LNCaP clone FGC (cell line): ENCODE measurements at regions not wholly inside any gene's neighbourhood (a gene's known extent, or its start where the extent isn't known, plus 50 kb on each side); places are given as distances from the start of the nearest gene placed in this dataset.

Source experiments
- DNase-seq: peaks from one replicate; pipeline ENCODE4 v3.0.0-alpha.2; 2011; ENCODE audit warnings: low read depth
- H3K4me3 ChIP-seq: 2 replicates; pipeline ENCODE4 v1.5.1; 2011; ENCODE audit warnings: mild to moderate bottlenecking, low read depth, low read length, control low read depth
- CTCF ChIP-seq: IDR thresholded peaks from 2 replicates; pipeline ENCODE4 v1.5.1; 2012; ENCODE audit warnings: mild to moderate bottlenecking; ENCODE audit not compliant: control insufficient read depth, insufficient read depth; ENCODE audit errors: extremely low read depth

GRCh38 chr10:6338361-6338760 is 135.6 kb downstream of the PFKFB3 start:
- no peak overlapping the region for H3K4me3 ChIP-seq
- TF ChIP-seq CTCF: no peak

GRCh38 chr10:6339891-6340290 is 137.2 kb downstream of the PFKFB3 start:
- TF ChIP-seq CTCF: no peak
- DNase-seq: no peak
- H3K4me3 ChIP-seq: no peak overlapping the region

More at GRCh38 chr10:6338361-6338760, 135.6 kb downstream of the PFKFB3 start:
- no peak for DNase-seq

DNA sequence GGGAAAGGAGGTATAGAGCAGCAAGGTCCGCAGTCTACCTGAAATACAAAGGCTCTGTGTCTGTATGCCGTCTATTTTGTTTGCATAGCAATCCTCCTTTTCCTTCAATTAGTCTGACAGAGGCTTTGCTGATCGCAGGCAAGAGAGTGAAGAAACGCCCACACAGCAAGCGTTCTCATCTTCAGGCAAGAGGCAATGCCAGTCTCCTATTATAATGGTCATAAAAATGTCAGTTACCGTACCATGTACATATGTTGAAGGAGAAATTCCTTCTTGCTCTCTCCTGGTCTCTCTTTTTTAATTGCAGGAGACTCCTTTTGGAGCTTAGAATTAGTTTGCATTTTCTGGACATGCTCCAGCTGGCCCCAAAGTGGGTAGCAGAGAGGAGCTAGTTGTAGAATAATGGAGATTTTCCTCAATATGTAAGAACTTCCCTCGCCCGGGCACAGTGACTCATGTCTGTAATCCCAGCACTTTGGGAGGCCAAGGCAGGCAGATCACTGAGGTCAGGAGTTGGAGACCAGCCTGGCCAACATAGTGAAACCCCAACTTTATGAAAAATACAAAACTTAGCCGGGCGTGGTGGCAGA is 139.5 kb downstream of the PFKFB3 start:
- H3K4me3 ChIP-seq: no peak overlapping the region
- no peak for DNase-seq
- TF ChIP-seq CTCF: no peak

DNA sequence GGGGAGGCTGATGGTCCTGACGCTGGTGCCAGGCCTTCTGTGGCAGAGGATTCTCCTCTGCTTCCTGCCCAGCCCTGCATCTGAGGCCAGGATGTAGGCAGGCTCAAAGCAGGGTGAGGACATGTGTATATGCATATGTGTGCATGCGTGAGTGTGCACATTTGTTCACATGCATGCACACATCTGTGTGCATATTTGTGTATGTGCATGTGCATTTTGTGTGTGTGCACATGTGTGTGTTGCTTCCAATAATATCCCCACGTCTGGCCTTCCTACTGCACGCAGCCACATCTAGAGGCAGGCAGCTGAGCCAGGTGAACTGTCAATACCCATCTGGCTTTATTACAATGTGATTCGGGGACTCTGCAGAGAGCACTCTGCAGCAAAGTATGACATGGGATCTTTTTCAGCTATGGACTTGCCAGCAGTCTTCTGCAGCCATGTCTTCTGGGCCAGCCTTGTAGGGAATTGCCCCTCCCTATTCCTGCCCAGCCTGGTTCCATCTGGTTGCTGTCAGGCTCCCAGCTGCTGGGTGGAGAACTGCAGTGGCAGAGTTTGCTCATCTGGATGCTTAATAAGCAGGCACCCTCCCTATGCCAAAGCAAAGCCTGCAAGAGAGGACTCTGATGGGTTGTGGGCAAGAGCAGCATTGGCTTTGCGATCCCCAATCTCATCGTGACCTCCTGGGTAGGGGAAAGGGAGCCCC is 140.7 kb downstream of the PFKFB3 start:
- no peak overlapping the region for H3K4me3 ChIP-seq
- no peak for DNase-seq
- no peak for TF ChIP-seq CTCF

DNA sequence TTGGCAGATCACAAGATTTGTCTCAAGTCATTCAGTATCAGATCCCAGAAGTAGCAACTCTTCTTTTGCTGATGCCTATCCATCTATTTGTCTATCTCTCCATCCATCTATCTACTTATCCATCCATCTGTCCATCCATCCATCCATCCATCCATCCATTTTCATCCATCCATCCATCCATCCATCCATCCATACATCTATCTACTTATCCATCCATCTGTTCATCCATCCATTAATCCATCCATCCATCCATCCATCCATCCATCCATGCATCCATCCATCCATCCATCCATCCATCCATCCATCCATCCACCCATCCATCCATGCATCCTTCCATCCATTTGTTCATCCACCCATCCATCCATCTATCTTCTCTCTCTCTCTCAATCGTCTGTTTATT is 142.7 kb downstream of the PFKFB3 start:
- H3K4me3 ChIP-seq: no peak overlapping the region
- TF ChIP-seq CTCF: no peak
- no peak for DNase-seq

DNA sequence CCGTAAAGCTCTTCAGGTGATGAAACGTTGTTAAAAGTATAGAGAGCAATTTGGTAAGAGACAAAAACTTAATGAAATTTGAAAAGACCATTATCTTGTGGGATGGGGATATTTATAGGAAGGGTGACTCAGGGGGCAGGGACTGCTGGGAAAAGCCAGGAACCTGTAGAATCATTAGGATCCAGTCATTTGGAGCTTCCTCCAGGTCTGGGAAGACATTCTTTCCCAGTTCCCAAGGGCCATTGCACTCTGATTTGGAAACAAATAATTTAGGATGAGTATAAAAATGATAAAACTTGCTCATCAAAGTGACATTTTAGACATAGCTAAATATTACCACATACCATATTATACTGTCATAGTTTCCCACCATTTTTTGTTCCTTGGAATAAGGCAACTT is 143.9 kb downstream of the PFKFB3 start:
- no peak for DNase-seq
- TF ChIP-seq CTCF: no peak
- H3K4me3 ChIP-seq: no peak overlapping the region

DNA sequence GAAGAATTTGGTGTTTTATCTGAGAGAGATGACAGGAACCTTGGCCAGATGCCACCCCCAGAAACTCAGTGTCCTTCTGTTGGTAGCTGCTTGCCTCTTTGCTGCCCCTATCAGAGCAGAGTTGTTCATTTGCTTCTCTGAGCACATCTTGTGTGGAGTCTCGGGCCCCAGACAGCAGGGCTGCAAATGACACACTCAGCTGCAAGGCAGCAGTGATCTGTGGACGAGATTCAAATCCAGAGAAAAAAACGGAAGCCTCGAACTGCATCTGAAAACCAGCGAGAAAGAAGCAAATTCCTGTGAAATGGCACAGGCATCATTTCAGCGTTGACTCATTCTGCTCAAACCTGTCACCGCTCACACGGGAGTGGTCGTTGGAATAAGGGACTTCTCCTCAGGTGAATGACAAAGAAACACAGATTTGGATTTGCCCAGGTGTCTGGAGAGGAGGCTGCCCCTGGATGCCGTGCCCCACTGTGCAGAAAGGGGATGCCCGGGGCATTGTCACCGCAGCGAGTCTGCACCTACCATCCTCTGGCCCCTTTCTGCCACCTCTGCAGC is 144.7 kb downstream of the PFKFB3 start:
- no peak overlapping the region for H3K4me3 ChIP-seq
- no peak for DNase-seq
- no peak for TF ChIP-seq CTCF
